Stimulated activated CD4-positive, alpha-beta T cell treated with anti-CD3 and anti-CD28 coated beads, Interleukin-12 subunit alpha, Interleukin-12 subunit beta, amount 100 ng/mL, for 48 hours (primary cell): ENCODE measurements at regions not wholly inside any gene's neighbourhood (a gene's known extent, or its start where the extent isn't known, plus 50 kb on each side); places are given as distances from the start of the nearest gene placed in this dataset.
A peak's percentile ranks its signal among the peaks of the same experiment; 100 is the strongest.

ENCODE experiments used
- DNase-seq, 3 donors: peaks; one replicate each; pipeline ENCODE4 v3.0.0-alpha.2; 2020; ENCODE audit warnings: low read depth in 2 of 3, low spot score in 1 of 3

- DNase-seq = no peak
Observed at GRCh38 chrX:46306103-46306502, 239.1 kb downstream of the ZNF674 start.

- no peak for DNase-seq
Observed at GRCh38 chrX:46305431-46305830, 239.8 kb downstream of the ZNF674 start.

GRCh38 chrX:46301903-46302302 is 243.3 kb downstream of the ZNF674 start:
- DNase-seq = no peak

- DNase-seq = no peak
Observed at GRCh38 chrX:46298821-46299220, 246.4 kb downstream of the ZNF674 start.

GRCh38 chrX:46295963-46296362 is 249.3 kb downstream of the ZNF674 start:
- no peak for DNase-seq

- no peak for DNase-seq
Observed at GRCh38 chrX:46294234-46294633, 251.0 kb downstream of the ZNF674 start.

- no peak for DNase-seq
Observed at GRCh38 chrX:46279925-46280313, 265.3 kb downstream of the ZNF674 start.

GRCh38 chrX:46279214-46279924 is 265.9 kb downstream of the ZNF674 start:
- DNase-seq = no peak

- no peak for DNase-seq
Observed at GRCh38 chrX:46278572-46278971, 266.6 kb downstream of the ZNF674 start.

GRCh38 chrX:46268412-46268811 is 276.8 kb downstream of the ZNF674 start:
- peak in 1 of 3 donors; percentile 5 for DNase-seq

- no peak for DNase-seq
Observed at GRCh38 chrX:46263494-46263893, 281.7 kb downstream of the ZNF674 start.

GRCh38 chrX:46262304-46262703 is 282.9 kb downstream of the ZNF674 start:
- DNase-seq = no peak

- DNase-seq = no peak
Observed at GRCh38 chrX:46260499-46260898, 284.7 kb downstream of the ZNF674 start.

GRCh38 chrX:46258356-46258755 is 286.9 kb downstream of the ZNF674 start:
- no peak for DNase-seq

GRCh38 chrX:46257451-46257879 is 287.8 kb downstream of the ZNF674 start:
- no peak for DNase-seq

GRCh38 chrX:46256875-46257274 is 288.3 kb downstream of the ZNF674 start:
- no peak for DNase-seq

GRCh38 chrX:46255046-46255445 is 290.2 kb downstream of the ZNF674 start:
- DNase-seq = no peak

- DNase-seq = no peak
Observed at GRCh38 chrX:46254641-46255040, 290.6 kb downstream of the ZNF674 start.

GRCh38 chrX:46251755-46252154 is 293.5 kb downstream of the ZNF674 start:
- no peak for DNase-seq

- DNase-seq = no peak
Observed at GRCh38 chrX:46250151-46250550, 295.1 kb downstream of the ZNF674 start.

- DNase-seq = no peak
Observed at GRCh38 chrX:46247456-46247855, 297.8 kb downstream of the ZNF674 start.

- no peak for DNase-seq
Observed at GRCh38 chrX:46244451-46244850, 300.8 kb downstream of the ZNF674 start.

GRCh38 chrX:46236411-46236810 is 308.8 kb downstream of the ZNF674 start:
- no peak for DNase-seq
